ENCODE measurements at regions not wholly inside any gene's neighbourhood (a gene's known extent, or its start where the extent isn't known, plus 50 kb on each side); places are given as distances from the start of the nearest gene placed in this dataset.
"Not testable (repeated sequence)": the region's sequence is repeated elsewhere in the genome, so short reads cannot be mapped to it uniquely, and the experiment has no call there.

GRCh38 chr2:238750212-238750904 lies 97.5 kb upstream of the TWIST2 start:
- DNase-seq (ENCODE audit: low read depth) = no peak

GRCh38 chr2:238754259-238754658 lies 93.6 kb upstream of the TWIST2 start:
- no peak for DNase-seq (ENCODE audit: low read depth)

DNA sequence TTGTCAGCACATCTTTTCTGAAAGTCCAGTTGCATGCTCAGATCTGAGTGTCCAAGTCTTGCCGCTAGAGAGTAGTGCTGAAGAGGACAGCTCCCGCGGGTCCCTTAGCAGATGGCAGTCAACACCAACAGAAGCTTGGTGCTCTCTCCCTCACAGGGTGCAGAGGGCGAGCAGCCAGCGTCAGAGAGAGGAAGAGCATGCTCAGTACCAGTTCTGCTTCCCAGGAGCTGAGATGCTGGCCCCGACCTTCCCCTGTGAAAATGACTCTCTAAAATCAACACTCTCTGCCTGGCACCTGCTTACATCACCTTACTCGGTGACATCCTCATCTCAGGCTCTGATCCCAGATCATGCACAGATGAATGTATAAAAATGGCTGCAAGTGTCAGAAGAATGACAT lies 86.0 kb upstream of the TWIST2 start:
- DNase-seq (ENCODE audit: low read depth) = no peak

DNA sequence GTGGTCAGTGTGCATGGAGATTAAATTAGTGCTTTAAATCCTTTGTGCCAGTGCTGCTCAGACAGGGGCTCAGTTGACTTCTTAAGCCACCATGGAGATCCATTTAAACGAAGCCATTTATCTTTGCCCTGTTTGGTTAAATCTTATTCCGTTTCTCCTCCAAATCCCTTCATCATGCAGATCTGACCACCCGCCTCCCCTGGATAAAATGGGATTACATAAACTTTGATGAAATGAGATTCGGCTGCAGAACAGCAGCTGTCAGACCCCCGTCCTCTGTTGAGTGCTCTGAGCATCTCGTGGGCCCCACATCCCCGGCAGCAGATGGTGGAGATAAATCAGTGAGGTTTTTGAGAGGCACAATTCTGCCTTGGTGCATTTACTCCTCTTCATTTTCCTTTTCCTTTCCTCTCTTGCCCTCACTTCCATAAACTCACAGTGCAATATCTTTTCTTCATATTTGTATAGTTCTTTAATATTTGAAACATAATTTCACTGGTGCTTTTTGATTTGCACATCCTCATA lies 84.4 kb upstream of the TWIST2 start:
- no peak for DNase-seq (ENCODE audit: low read depth)

GRCh38 chr2:238765590-238765989 lies 82.3 kb upstream of the TWIST2 start:
- DNase-seq (ENCODE audit: low read depth) = no peak

DNA sequence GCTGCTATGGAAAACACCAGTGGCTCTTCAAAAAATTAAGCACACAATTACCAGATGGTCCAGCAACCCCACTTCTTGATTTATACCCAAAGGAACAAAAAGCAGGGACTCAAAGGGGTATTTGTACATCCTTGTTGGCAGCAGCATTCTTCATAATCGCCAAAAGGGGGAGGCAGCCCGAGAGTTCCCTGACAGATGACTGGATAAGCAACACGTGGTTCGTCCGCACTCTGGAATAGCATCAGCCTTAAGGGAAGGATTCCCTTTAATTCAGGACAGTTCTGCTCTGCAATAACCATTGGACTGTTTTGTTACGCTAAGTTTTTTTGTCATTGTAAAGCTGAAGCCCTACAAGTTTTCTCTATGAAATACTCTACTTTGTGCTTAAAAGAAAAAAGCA lies 76.7 kb upstream of the TWIST2 start:
- DNase-seq (ENCODE audit: low read depth) = no peak

DNA sequence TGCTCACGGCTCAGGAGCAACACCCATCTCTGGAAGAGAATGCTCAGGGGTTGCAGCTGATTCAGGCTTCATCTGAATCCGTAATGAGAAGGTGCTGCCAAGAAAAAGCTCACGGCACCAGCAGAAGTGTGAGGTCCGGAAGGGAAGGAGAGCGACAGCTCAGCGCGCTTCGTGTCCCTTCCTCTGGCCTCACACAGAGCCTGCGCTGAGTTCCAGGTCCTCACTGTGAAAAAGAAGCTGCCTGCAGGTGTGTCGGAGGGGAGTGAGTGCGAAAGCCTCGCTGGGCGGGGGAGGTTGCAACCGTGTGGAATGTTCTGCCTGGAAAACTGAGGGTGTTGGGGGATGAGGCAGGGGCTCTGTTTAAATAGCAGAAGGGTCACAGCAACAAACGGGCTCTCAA lies 76.2 kb upstream of the TWIST2 start:
- DNase-seq (ENCODE audit: low read depth) = no peak

GRCh38 chr2:238772635-238773297 lies 75.1 kb upstream of the TWIST2 start:
- no peak for DNase-seq (ENCODE audit: low read depth)

DNA sequence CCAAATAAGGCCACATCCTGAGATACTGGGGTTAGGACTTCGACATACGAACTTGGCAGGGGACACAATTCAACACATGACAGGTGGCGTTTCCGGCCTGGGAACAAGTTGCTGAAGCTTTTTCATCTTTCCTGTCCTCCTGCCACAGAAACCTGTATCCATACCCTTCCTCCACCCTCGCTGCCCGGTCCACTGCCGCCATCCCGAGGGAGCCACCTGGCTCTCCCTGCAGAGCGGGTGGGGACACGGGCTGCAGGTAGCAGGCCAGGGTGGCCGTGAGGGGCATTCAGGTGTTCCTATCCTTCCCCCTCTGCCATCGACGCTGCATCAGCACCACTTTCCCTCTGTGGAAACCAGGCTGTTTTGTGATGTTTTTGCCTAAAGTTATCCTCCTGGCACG lies 74.4 kb upstream of the TWIST2 start:
- DNase-seq (ENCODE audit: low read depth) = no peak

DNA sequence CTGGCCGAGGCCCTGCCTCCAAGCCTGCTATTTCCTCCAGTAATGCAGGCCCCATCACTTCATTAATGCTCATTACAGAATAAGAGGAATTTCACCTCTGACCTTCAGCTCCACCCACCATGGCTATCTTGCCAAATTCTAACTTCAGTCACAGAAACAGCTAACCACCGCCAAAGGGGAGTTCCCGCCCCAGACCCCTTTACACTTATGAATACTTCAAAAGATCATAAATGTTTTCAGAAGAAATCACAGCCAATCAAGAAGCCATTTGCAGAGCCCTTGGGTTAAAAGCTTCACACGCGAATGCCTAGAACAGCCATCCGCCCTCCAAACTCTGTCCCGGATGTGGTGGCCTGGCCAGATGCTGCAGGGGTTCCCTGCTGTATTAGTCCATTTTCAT lies 73.8 kb upstream of the TWIST2 start:
- DNase-seq (ENCODE audit: low read depth) = no peak

DNA sequence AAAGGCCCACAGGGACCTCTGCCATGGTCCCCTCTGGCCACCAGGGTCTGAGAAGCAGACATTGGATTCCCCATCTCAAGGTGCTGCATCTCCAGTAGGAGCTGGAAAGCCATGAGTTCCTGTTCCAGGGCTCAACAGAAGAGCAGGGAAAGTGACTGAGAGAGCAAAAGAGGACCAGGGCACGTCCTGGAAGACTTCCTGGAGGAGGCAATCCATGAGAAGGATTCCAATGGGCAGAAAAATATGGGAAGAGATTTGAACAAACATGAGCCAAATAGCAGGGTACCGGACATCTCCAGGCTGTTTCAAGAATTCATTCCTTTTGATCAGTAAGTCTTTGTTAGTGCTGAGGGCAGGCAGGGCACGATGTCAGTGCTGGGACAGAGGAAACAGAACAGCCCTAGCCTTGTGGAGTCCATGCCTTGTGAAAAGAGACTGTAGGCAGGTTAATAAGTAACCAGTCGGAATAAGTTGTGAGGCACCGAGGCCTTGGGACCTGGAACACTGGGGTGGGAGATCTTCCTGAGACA lies 72.8 kb upstream of the TWIST2 start:
- DNase-seq (ENCODE audit: low read depth) = no peak

DNA sequence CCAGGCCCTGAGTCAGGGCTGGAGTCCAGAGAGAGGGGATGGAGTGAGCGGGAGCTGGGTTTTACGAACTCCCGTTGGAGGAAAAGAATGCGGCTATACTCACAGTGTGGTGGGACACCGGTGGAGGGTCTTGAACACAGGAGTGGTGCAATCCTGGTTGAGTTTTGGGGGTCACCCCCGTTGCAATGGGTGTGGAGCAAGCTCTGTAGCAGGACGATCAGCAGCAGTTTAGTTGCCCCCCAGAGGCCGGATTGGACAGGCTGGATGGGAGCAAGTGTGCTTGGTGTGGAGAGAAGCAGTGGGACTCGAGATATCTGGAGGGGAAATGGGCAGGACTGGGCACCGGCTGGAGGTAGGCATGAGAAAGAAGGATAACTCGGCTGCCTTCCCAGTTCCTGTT lies 72.3 kb upstream of the TWIST2 start:
- DNase-seq (ENCODE audit: low read depth) = no peak

DNA sequence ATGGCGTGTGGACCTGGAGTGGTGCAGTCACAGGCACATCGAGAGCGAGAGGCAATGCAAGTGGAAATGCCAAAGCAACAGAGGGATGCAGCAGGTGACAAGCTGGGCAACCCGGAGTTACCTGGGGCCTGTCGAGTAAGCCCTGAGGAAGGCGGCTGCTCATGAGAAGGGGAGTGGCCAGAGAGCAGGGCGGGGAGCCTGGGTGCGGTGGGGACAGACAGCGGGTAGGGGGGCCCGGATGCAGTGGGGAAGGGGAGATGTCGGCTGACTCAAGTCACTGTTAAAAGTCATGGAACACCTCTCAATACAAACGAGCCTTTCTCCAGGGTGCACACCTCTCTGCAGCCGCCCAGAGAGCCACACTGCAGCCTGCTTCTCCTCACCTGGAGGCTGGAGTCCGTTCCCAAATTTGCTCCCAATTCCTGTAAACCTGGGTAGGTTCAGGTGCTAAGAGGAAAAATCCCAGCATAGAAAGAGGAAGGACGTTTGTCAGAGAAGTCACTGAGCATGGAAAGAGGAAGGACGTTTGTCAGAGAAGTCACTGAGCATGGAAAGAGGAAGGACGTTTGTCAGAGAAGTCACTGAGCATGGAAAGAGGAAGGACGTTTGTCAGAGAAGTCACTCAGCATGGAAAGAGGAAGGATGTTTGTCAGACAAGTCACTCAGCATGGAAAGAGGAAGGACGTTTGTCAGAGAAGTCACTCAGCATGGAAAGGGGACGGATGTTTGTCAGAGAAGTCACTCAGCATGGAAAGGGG lies 71.7 kb upstream of the TWIST2 start:
- no peak for DNase-seq (ENCODE audit: low read depth)

DNA sequence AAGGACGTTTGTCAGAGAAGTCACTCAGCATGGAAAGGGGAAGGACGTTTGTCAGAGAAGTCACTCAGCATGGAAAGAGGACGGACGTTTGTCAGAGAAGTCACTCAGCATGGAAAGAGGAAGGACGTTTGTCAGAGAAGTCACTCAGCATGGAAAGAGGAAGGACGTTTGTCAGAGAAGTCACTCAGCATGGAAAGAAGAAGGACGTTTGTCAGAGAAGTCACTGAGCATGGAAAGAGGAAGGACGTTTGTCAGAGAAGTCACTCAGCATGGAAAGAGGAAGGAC lies 71.2 kb upstream of the TWIST2 start:
- DNase-seq (ENCODE audit: low read depth) = not testable (repeated sequence)

- DNase-seq (ENCODE audit: low read depth) = no peak
These were observed 70.4 kb upstream of the TWIST2 start for GRCh38 chr2:238777369-238778067.

GRCh38 chr2:238784671-238785527 lies 63.0 kb upstream of the TWIST2 start:
- DNase-seq (ENCODE audit: low read depth) = peak; percentile 52

DNA sequence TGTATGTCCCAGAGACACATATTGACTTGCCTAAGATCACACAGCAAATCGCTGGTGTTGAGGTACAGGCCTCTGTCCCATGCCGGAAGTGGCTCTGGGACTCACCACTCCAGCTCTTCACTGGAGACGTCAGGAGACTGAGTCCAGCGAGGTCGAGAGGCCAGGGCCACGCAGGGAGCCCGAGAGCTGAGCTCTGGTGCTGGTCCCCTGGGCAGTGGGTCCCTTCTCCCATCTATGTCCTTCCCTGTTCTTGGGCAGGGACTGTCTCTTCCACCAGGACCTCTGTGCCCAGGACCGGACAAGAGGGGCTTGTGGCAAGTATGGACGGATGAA lies 62.4 kb upstream of the TWIST2 start:
- no peak for DNase-seq (ENCODE audit: low read depth)

- no peak for DNase-seq (ENCODE audit: low read depth)
These were observed 61.5 kb upstream of the TWIST2 start for GRCh38 chr2:238786379-238786778.

- DNase-seq (ENCODE audit: low read depth) = no peak
These were observed 60.9 kb upstream of the TWIST2 start for GRCh38 chr2:238786792-238787490.

DNA sequence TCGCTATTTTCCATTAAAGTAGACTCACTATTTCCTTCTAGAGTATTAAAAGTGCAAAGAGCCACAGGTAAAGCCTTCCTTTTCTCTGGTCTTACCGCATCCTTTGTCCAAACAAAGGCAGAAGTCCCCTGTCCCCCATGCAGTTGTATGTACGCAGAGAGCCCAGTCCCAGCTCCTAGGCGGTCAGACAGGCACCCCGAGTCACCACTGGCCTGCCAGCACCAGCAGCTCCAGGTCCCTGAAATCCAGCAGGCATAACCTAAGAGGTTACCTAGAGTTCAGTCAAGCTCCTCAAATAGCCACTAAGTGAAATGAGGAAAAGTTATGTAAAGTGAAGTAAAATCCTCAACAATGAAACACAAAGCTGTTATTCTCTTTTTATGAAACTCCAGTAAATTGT lies 60.4 kb upstream of the TWIST2 start:
- DNase-seq (ENCODE audit: low read depth) = no peak

DNA sequence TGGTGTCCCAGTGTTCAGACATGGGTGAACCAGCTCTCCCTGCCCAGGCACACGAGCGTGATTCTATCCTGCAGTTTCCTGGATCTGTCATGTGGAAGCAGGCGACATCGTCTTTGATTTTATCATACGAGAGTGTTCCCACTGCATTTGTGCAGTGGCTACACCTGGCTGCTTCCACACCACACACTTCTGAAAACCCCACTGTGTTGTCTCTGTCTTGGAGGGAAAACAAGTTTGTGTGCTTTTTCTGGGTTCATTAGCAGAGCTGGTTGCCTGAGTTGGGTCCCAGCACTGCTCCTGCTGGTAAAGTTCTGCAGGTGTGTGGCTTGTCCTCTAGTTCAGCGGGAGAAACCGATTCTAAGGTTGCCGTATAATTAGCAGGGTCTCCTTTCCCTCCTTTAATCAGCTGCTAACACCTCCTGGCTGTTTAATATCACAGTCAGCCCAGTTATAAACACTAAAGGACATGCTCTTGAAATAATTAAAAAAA lies 58.5 kb upstream of the TWIST2 start:
- DNase-seq (ENCODE audit: low read depth) = no peak
